ENCODE measurements at regions not wholly inside any gene's neighbourhood (a gene's known extent, or its start where the extent isn't known, plus 50 kb on each side); places are given as distances from the start of the nearest gene placed in this dataset.

DNA sequence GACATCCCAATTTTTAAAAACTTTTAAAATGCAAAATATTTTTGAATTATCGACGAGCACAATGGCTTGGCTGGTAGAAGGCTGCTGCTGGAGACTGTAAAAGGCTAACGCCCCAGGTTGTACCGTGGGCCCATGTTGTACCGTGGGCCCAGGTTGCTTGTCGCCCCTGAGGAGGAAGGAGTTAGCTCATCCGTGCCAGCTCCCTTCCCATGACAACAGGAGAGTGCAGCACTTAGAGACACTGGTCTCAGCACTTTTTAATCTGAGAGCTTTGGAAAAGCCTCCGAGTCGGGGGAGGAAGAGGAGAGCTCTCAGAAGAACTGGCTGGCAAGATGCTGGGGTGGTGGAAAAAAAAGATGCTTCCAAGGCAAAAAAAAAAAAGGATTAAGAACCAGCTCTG lies 50.3 kb upstream of the CACNA1A start:
- no peaks in the 10 kb centered on the region for H3K79me2 ChIP-seq (ENCODE audit: insufficient read depth, low read length)
- H3K4me3 ChIP-seq (ENCODE audit: low read length, poor library complexity, severe bottlenecking): no peak overlapping the region
- H4K20me1 ChIP-seq (ENCODE audit: insufficient read depth, low read length, poor library complexity, severe bottlenecking): no peaks in the 10 kb centered on the region
- no peaks in the 10 kb centered on the region for H3K4me1 ChIP-seq (ENCODE audit: insufficient read depth, low read length, poor library complexity, severe bottlenecking)
- TF ChIP-seq EZH2phosphoT487 (IDR thresholded peaks at IDR 0.05; ENCODE audit: borderline replicate concordance): no peak
- TF ChIP-seq, protein P1, sequence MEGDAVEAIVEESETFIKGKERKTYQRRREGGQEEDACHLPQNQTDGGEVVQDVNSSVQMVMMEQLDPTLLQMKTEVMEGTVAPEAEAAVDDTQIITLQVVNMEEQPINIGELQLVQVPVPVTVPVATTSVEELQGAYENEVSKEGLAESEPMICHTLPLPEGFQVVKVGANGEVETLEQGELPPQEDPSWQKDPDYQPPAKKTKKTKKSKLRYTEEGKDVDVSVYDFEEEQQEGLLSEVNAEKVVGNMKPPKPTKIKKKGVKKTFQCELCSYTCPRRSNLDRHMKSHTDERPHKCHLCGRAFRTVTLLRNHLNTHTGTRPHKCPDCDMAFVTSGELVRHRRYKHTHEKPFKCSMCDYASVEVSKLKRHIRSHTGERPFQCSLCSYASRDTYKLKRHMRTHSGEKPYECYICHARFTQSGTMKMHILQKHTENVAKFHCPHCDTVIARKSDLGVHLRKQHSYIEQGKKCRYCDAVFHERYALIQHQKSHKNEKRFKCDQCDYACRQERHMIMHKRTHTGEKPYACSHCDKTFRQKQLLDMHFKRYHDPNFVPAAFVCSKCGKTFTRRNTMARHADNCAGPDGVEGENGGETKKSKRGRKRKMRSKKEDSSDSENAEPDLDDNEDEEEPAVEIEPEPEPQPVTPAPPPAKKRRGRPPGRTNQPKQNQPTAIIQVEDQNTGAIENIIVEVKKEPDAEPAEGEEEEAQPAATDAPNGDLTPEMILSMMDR (conservative IDR thresholded peaks at IDR 0.05; ENCODE audit: low read length): no peak
- H3K27me3 ChIP-seq (ENCODE audit: insufficient read depth, low read length, poor library complexity, severe bottlenecking): no peaks in the 10 kb centered on the region
- no peak overlapping the region for H3K4me2 ChIP-seq (ENCODE audit: low read depth, low read length, poor library complexity, severe bottlenecking)
- no peak overlapping the region for H2AFZ ChIP-seq (ENCODE audit: low read length)
- H3K9ac ChIP-seq (ENCODE audit: low read depth, low read length, poor library complexity, severe bottlenecking): no peak overlapping the region
- no peaks in the 10 kb centered on the region for H3K9me2 ChIP-seq (replicated peaks; ENCODE audit: low read depth, low read length)
- H3F3A ChIP-seq (ENCODE audit: low read depth): no peaks in the 10 kb centered on the region
- H3K9me3 ChIP-seq (ENCODE audit: insufficient read depth, low read depth, low read length): no peaks in the 10 kb centered on the region
- no peaks in the 10 kb centered on the region for H3K36me3 ChIP-seq (ENCODE audit: insufficient read depth, low read length)
